Trophoblast cell (in vitro differentiated cells and primary cell): ENCODE measurements at regions not wholly inside any gene's neighbourhood (a gene's known extent, or its start where the extent isn't known, plus 50 kb on each side); places are given as distances from the start of the nearest gene placed in this dataset.

Experiments
- DNase-seq, 2 donors: peaks; one replicate each; pipeline ENCODE4 v3.0.0-alpha.2; 2016
- H2AFZ ChIP-seq: 2 replicates; pipeline ENCODE4 v1.6.1; 2013; ENCODE audit warnings: low read length, moderate library complexity, mild to moderate bottlenecking; ENCODE audit not compliant: insufficient read depth, poor library complexity
- H2AK5ac ChIP-seq: 2 replicates; pipeline ENCODE4 v1.6.1; 2013; ENCODE audit warnings: mild to moderate bottlenecking, low read length
- H2BK120ac ChIP-seq: 2 replicates; pipeline ENCODE4 v1.6.1; 2013; ENCODE audit warnings: low read length, mild to moderate bottlenecking, moderate library complexity; ENCODE audit not compliant: insufficient read depth, poor library complexity
- H2BK12ac ChIP-seq: 2 replicates; pipeline ENCODE4 v1.6.1; 2013; ENCODE audit warnings: mild to moderate bottlenecking, low read length, moderate library complexity
- H2BK5ac ChIP-seq: 2 replicates; pipeline ENCODE4 v1.6.1; 2013; ENCODE audit warnings: low read length, low read depth, moderate library complexity, mild to moderate bottlenecking; ENCODE audit not compliant: poor library complexity
- H3K14ac ChIP-seq: 2 replicates; pipeline ENCODE4 v1.6.1; 2013; ENCODE audit warnings: mild to moderate bottlenecking, low read length
- H3K18ac ChIP-seq: 2 replicates; pipeline ENCODE4 v1.6.1; 2013; ENCODE audit warnings: mild to moderate bottlenecking, low read length
- H3K23ac ChIP-seq: 2 replicates; pipeline ENCODE4 v1.6.1; 2013; ENCODE audit warnings: low read length
- H3K27ac ChIP-seq: 2 replicates; pipeline ENCODE4 v1.5.1; 2013; ENCODE audit warnings: low read depth, mild to moderate bottlenecking, inconsistent platforms, low read length, moderate library complexity
- H3K27me3 ChIP-seq: 2 replicates; pipeline ENCODE4 v1.6.1; 2013; ENCODE audit warnings: inconsistent platforms, mild to moderate bottlenecking, low read length, moderate library complexity; ENCODE audit not compliant: insufficient read depth
- H3K36me3 ChIP-seq, 2 experiments: 1 replicate in 1 of 2; 2 replicates in 1 of 2; pipeline ENCODE4 v1.6.1; 2013; ENCODE audit warnings: low read length in 2 of 2, mild to moderate bottlenecking in 2 of 2, moderate library complexity in 1 of 2; ENCODE audit not compliant: insufficient read depth in 2 of 2, control insufficient read depth in 1 of 2
- H3K4ac ChIP-seq: 2 replicates; pipeline ENCODE4 v1.6.1; 2013; ENCODE audit warnings: low read depth, mild to moderate bottlenecking, low read length, moderate library complexity
- H3K4me1 ChIP-seq, 2 experiments: 1 replicate in 1 of 2; 2 replicates in 1 of 2; pipeline ENCODE4 v1.6.1; 2013; ENCODE audit warnings: low read length in 2 of 2, mild to moderate bottlenecking in 2 of 2, moderate library complexity in 1 of 2; ENCODE audit not compliant: insufficient read depth in 2 of 2, control insufficient read depth in 1 of 2
- H3K4me2 ChIP-seq: 2 replicates; pipeline ENCODE4 v1.6.1; 2013; ENCODE audit warnings: inconsistent platforms, mild to moderate bottlenecking, low read length, moderate library complexity
- H3K4me3 ChIP-seq: 2 replicates; pipeline ENCODE4 v1.5.1; 2013; ENCODE audit warnings: mild to moderate bottlenecking, low read depth, low read length, inconsistent platforms
- H3K79me1 ChIP-seq: one replicate; pipeline ENCODE4 v1.6.1; 2013; ENCODE audit warnings: low read length
- H3K79me2 ChIP-seq: 2 replicates; pipeline ENCODE4 v1.6.1; 2013; ENCODE audit warnings: low read length, mild to moderate bottlenecking; ENCODE audit not compliant: control insufficient read depth, insufficient read depth, poor library complexity
- H3K9ac ChIP-seq: 2 replicates; pipeline ENCODE4 v1.6.1; 2013; ENCODE audit warnings: mild to moderate bottlenecking, low read length
- H3K9me3 ChIP-seq: 2 replicates; pipeline ENCODE4 v1.6.1; 2013; ENCODE audit warnings: low read depth, mild to moderate bottlenecking, control low read depth, inconsistent platforms, low read length; ENCODE audit not compliant: insufficient read depth
- H4K12ac ChIP-seq: 2 replicates; pipeline ENCODE4 v1.6.1; 2013; ENCODE audit warnings: low read depth, mild to moderate bottlenecking, low read length, moderate library complexity
- H4K8ac ChIP-seq: 2 replicates; pipeline ENCODE4 v1.6.1; 2013; ENCODE audit warnings: low read depth, mild to moderate bottlenecking, low read length, moderate library complexity
- H4K91ac ChIP-seq: one replicate; pipeline ENCODE4 v1.6.1; 2013; ENCODE audit warnings: low read depth, mild to moderate bottlenecking, low read length, moderate library complexity
- WGBS: extraction: QIAGEN DNeasy Blood & Tissue Kit; methylation state at CpG from one replicate; pipeline ENCODE4 v1.1.7; 2013; ENCODE audit warnings: missing lambda C conversion rate; ENCODE audit not compliant: insufficient read length, insufficient coverage; ENCODE audit errors: extremely low coverage; 5-methylcytosine and 5-hydroxymethylcytosine counted together

- Histone ChIP-seq H3K14ac (no peak overlapping the region), H3K4me2 (no peak overlapping the region), H3K27ac (no peak overlapping the region), H3K4me1 (peaks cover 2 to 7% of the 10 kb centered on the region in 2 experiments), H3K23ac (no peak overlapping the region), H3K79me1 (no peaks in the 10 kb centered on the region), H3K18ac (no peak overlapping the region), H3K9me3 (no peaks in the 10 kb centered on the region), H4K12ac (no peak overlapping the region), H3K4ac (no peak overlapping the region), H3K79me2 (no peaks in the 10 kb centered on the region), H2AFZ (no peak overlapping the region), H3K36me3 (no peaks in the 10 kb centered on the region), H2BK12ac (no peak overlapping the region), H4K91ac (no peak overlapping the region), H2BK120ac (no peak overlapping the region), H3K4me3 (no peak overlapping the region), H2AK5ac (no peak overlapping the region), H3K27me3 (no peaks in the 10 kb centered on the region), H4K8ac (no peak overlapping the region), H2BK5ac (no peak overlapping the region), H3K9ac (no peak overlapping the region)
- DNase-seq: no peak
- no CpG with 5 or more reads among the region's 17 CpGs for WGBS
These were observed 88.5 kb upstream of the ELAVL2 start for GRCh38 chr9:23914431-23915003.

GRCh38 chr9:23907343-23907742 is 81.3 kb upstream of the ELAVL2 start:
- Histone ChIP-seq H2BK12ac (no peak overlapping the region), H3K9ac (no peak overlapping the region), H3K4me3 (no peak overlapping the region), H3K18ac (no peak overlapping the region), H3K27me3 (no peaks in the 10 kb centered on the region), H3K79me2 (no peaks in the 10 kb centered on the region), H4K12ac (no peak overlapping the region), H3K14ac (no peak overlapping the region), H3K79me1 (no peaks in the 10 kb centered on the region), H4K8ac (no peak overlapping the region), H4K91ac (no peak overlapping the region), H3K36me3 (no peaks in the 10 kb centered on the region), H3K9me3 (no peaks in the 10 kb centered on the region), H2AK5ac (no peak overlapping the region), H3K4me2 (no peak overlapping the region), H3K4ac (no peak overlapping the region), H2AFZ (no peak overlapping the region), H3K23ac (no peak overlapping the region), H2BK120ac (no peak overlapping the region), H3K4me1 (no peaks in the 10 kb centered on the region), H3K27ac (no peak overlapping the region), H2BK5ac (no peak overlapping the region)
- DNase-seq: no peak
- whole genome bisulfite sequencing: no CpG with 5 or more reads among the region's 1 CpG

DNA sequence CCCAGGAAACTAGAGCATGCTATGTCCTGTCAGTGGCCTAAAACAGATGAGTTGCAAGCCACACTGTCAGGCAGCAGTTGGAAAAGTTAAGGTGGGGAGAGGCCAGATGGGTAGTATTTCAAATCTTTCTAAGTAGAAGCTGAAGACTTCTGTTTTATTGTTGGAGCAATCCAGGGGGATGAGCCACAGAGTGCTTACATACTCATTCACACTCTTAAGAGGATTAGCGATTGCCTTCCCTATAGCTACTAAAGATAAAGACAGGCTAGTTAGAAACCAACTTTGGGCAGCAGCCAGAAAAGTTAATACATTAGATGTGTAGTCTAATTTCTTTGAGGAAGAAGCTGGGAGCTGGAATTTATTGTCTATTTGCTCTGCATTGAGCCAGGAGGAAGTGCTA is 61.7 kb upstream of the ELAVL2 start:
- Histone ChIP-seq H3K23ac (no peak overlapping the region), H3K4me3 (no peak overlapping the region), H3K4ac (no peak overlapping the region), H2AFZ (no peak overlapping the region), H2BK120ac (no peak overlapping the region), H3K4me1 (no peaks in the 10 kb centered on the region), H3K9me3 (no peaks in the 10 kb centered on the region), H3K4me2 (no peak overlapping the region), H4K91ac (no peak overlapping the region), H2AK5ac (no peak overlapping the region), H3K79me2 (no peaks in the 10 kb centered on the region), H4K12ac (no peak overlapping the region), H3K18ac (no peak overlapping the region), H3K79me1 (no peaks in the 10 kb centered on the region), H3K27ac (no peak overlapping the region), H4K8ac (no peak overlapping the region), H3K36me3 (no peaks in the 10 kb centered on the region), H3K9ac (no peak overlapping the region), H2BK12ac (no peak overlapping the region), H3K27me3 (no peaks in the 10 kb centered on the region), H3K14ac (no peak overlapping the region), H2BK5ac (no peak overlapping the region)
- WGBS: no CpG with 5 or more reads among the region's 1 CpG
- DNase-seq: no peak
